T1000 (cell line): ENCODE measurements at regions not wholly inside any gene's neighbourhood (a gene's known extent, or its start where the extent isn't known, plus 50 kb on each side); places are given as distances from the start of the nearest gene placed in this dataset.

ENCODE experiments used
- DNase-seq: peaks from one replicate; lab custom pipeline; 2025; ENCODE audit warnings: mixed read lengths; lab: John Stamatoyannopoulos, UW

DNA sequence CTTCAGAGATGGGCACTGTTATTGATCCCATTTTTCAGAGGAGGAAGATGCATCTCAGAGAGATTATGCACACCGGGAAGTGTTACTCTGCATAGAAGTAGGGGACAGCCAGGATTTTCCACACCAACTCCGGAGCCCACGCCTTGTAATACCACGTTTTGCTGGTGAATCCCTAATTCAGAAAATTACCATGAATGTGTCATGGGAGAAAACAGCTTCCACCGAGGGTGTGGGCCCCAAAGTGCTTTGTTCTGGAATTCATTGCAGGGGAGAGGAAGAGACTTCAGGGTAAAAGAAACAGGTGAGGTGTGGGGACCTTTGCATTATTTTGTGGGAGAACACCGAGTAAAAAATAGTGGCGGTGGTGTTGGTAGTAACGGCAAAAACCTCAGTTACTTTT, 1051.4 kb upstream of the RBFOX1 start:
- no peak for DNase-seq

DNA sequence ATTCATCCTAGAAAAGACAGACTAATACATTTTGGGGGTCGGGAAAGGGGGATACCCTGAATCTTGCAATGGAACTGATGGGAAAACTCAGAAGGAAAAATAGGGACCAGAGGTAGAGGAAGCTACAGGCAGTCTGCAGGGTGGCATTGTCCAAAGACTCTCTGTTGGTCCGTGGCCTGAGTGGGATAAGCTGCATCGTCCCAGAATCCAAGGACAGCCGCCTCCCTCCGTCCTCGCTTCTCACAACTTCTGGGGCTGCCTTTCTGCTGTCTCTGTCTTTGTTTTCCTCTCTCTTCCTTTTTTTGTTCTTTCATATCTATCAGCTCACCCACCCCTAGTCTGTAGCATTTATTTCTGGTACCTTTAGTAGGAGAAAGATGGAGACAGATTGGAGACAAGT, 1052.6 kb upstream of the RBFOX1 start:
- DNase-seq, result no peak

DNA sequence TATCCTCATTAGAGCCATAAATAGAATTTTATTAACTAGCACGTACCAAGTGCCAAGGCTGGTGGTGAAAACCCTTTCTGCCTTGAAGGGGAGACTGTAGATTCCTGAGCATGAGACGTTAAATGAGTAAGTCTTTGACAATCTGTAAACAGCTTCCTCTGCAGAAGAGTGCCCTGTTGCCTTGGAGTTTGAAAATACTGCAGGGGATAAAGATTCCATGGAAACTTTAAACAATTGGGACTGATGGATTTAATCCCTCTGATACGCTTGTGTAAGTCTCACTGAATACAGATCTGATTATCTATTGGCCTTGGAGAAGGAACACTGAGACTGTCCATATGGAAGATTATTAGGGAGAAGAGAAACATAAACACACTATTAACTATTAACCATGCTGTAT, 1053.4 kb upstream of the RBFOX1 start:
- no peak for DNase-seq

DNA sequence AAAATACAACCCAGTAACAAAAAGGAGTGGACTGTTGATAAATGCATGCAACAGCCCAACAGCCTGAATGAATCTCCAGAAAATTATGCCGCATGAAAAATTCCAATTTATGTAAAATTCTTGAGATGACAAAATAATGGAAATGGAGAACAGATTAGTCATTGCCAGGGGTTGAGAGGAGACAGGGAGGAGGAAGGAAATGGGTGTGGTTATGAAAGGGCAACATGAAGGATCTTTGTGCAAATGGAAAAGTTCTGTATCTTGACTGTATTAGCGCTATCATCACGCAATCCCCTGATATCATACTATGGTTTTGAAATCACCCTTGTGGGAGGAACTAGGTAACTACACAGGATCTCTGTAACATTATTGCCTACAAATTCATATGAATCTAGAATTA, 1058.3 kb upstream of the RBFOX1 start:
- no peak for DNase-seq

DNA sequence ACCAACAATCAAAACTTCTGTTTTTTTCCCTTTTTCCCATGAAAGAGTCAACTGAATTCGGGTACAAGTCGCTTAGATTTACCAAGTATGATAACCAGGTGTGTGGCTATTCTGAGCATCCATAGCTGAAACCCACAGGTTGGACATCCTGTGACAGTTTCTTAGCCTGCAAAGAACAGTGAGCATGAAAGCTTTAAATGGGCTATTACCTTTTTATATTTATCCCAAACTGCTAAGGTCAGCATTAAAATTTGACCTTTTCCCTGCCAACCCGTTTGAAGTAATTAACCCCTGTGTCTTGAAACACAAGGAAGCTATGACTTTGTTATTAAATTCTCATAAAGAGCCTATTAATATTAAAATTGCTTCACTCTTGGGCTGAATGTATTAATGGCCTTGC, 1065.0 kb upstream of the RBFOX1 start:
- DNase-seq, result no peak

DNA sequence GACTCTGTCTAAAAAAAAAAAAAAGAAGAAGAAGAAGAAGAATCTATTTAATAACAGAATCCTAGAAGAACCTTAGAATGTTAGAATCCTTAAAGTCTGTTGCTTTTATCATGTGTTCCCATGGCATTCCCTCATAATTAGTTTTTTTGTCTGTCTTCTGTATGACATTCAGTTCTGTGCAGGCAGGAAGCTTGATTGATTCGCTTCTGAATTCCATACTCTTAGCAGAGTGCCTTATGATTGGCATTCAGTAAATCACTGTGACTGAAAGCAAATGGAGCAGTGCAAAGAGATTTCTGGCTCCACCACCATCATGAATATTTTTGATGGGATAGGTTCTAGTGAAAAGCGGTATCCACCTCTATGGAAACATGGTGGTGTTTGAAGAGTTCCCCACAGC, 1065.9 kb upstream of the RBFOX1 start:
- no peak for DNase-seq

DNA sequence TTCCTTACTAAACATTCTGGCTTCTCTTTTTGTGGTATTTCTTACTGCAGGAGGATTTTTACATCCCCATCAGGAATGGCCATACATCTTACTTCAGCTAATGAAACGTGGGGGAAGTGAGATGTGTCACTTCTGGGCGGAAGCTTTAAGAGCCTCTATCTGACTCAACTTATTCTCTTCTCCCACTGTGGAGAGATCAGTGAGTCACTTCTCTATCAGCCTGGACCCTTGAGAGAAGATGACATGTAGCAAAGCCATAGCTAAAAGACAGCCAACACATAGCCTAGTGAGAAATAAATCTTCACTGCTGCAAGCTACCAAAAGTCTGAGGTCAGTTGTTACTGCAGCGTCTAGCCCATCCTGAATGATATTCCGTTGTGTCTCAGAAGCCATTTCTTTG, 1066.7 kb upstream of the RBFOX1 start:
- DNase-seq, result no peak

DNA sequence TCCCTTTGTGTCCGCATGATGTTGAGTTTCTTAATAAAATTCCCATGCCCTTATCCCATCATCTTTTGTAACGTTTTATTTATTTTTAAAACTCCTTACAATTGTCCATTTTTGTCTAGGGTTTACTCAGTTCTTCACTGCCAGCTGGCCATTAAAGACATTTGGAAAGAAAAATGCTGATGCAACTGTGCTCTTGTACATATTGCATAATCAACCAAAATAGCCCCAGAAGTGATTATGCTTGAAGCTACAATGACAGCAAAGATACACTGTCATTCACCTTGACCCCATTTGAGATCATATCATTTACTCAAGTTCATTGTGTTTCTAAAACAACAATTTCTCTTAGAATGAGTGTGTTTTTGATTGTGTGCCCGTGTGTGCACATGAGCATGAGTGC, 1074.6 kb upstream of the RBFOX1 start:
- DNase-seq, result no peak

DNA sequence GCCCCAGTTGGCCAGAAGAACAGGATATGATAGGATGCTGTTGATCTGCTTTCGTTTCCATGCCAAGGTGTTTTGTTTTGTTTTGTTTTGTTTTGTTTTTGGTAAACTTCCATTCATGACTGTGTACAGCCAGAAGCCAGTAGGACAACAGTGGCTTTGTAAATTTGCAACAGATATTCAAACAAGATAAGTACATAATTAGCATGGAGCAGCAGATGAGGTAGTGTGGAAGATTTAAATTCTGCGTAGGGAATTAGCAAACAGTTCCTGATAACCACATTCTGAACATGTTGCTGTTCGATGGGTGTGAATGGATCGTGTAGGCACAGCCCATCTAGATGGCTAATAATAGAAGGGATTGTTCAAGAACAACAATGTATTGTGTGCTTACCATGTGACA, 1080.1 kb upstream of the RBFOX1 start:
- DNase-seq, result no peak

DNA sequence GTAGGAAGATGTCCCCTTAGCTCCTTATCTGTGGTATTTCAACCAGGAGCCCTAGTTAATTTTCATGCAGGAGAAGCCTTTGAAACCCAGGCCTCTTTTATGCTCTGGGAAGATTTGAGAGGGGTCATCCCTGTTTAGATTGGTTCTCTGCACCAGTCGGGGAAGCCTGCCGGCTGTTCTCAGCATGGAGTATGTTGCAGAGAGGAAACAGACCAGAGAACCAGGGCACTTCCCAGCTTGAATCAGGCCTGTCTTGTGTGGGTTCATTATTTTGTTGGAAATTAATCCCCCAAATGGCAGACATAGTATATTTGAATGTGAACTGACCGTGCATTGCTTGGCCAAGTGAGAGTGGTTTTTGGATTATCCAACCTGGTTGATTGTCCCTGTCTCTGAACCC, 1082.1 kb upstream of the RBFOX1 start:
- DNase-seq, result no peak

DNA sequence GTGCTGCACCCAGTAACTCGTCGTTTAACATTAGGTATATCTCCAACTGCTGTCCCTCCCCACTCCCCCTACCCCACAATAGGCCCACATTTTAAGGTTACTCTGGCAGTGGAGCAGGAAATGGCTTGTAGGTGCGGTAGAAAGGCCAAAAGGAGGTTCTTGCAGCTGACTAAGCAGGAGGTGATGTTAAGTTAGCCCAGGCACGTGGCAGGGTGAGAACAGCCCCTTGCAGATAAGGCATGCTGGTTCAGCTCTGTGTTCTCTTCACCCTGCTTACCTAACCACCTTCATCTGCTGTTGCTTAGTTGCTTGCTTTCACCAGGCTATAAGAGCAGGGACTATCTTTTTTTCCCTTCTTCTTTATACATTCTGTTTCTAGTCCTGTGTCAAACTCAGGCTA, 1082.8 kb upstream of the RBFOX1 start:
- no peak for DNase-seq

DNA sequence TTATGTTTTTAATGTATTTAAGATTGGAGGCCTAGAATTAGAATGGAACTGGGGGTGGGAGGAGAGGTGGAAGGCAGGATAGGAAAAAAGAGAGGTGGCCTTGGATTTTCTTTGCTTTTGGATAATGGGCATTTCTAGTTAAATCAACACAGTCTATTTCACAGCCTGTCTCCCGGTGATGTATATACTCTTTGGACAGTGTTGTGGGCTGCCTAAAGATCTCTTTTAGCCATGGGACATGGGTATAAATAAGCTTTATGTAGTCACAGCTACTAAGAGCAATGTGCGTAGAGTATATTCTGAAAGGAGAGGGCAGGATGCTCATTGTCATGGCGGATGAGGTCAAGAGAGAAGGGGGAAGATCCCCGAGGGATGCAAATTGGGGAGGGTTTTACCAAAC, 1084.4 kb upstream of the RBFOX1 start:
- no peak for DNase-seq

DNA sequence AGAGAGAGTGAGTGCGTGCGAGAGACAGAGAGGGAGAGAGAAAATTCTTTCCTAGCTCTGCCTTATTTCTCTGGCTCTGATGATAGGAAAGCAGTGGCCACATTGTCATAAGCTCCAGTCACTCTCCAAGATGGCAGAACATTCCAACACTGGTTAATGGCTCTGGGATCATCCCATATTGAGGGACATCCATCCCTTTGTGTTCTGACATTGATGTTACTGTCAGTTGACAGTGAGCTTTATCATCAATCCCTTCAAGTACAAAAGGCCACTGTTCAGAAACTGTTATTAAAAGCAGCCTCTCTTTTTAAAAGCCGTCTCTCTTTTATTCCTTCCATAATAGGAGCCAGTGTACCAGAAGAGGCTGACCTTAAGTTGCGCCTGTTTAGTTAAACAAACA, 1084.9 kb upstream of the RBFOX1 start:
- DNase-seq, result no peak

DNA sequence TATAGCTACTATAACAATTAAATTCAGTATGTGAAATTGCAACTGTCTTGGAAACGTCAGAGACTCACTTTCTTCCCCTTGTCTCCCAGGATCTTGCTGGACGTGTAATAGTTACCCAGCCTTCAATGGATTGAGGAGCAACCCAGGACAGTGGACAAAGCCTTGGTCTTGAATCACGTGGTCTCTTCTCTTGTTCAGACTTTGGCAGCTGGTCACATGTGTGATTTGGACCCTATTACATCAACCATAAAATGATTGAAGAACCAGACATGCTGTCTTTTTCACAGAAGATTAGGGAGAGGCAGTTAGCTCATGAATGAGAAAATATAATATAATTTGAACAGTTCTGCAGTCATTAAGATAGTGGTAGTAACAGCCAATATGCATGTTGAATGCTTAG, 1085.5 kb upstream of the RBFOX1 start:
- no peak for DNase-seq

DNA sequence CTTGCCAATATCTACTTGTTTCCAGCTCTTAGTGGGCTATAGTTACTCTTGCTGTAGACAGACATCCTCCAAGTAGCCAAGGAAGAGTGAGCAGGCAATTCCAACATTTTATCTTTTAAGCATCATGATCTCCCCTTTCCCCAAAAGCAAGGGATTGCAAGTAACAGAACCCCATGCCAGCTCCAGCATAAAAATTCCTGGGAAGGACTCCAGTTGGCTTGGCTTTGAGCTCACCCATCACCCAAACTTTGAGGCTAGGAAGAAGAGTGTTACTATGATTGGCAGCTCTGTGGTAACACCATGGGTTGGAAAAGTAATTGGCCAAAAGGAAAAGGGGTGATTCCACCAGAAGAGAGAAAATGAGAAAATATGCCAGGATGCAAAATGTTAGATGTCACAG, 1086.4 kb upstream of the RBFOX1 start:
- no peak for DNase-seq

DNA sequence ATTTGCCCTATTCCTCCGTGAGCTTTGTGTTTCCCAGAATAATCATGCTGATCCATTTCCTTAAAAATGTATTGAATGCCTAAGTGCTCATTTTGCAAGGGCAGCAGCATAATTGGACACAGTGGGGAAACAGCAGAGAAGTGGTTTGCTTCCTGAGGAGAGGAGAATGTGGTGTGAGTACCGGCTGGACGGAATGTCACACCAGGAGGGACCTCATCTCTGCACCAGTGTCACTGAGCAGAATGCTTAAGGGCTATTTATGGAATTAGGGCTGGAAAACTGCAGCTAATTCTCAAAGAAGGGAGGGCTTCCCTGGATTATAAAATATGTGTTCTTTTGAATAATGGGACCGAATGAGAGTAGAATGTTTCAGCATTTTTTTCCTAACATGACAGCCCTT, 1100.6 kb upstream of the RBFOX1 start:
- no peak for DNase-seq

DNA sequence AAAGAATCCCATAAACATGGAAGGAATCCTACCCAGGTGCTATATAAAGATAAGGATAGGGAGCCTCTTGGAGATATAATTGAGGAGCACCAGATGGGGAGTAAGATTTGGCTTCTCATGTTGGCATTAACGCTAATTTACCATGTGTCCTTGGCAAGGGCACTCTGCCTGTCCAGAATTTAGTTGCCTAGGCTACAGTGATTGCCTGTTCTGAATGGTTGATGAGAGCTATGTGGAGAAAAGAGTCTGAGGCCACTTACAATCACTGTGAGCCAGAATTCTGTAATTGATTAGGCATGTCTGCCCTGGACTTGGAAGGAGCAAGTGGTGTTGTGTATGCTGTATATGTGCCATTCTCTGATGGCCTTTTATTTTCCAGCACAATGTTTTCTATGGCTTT, 1101.2 kb upstream of the RBFOX1 start:
- DNase-seq, result no peak

DNA sequence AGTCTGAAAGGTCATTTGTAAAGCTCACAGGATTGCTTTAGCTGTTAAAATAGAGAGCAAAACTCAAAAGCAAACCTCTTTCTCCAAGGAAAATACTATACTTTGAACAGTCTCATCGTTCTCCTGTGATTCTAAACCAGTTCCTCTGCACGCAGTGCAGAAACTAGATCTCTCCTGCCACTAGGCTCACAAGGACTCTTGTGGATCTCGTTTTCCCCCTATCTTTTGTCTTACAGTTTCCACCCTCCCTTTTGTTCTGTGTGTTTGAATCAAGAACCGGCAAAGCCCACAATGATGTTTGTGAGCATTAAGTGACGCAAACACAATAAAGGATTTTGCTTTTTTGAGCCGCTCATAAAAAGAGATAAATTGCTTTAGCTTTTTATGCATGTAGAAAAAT, 1103.5 kb upstream of the RBFOX1 start:
- DNase-seq, result no peak

DNA sequence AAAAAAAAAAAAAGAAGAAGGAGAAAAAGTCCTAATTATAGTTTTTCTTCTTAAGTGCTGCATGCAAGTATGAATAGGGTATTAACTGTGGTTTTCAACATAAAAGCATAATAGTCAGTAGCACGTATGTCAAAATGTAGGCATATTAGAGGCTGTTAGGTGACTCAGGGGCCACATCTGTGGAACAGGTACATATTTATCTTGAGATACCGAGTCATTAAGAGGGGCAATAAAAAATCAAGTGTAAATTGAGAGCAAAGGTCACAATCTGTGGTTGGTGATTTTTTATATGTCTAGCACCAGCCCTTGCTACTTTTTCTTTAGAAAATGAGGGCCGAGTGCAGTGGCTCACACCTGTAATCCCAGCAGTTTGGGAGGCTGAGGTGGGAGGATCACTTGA, 1113.8 kb upstream of the RBFOX1 start:
- DNase-seq, result no peak

DNA sequence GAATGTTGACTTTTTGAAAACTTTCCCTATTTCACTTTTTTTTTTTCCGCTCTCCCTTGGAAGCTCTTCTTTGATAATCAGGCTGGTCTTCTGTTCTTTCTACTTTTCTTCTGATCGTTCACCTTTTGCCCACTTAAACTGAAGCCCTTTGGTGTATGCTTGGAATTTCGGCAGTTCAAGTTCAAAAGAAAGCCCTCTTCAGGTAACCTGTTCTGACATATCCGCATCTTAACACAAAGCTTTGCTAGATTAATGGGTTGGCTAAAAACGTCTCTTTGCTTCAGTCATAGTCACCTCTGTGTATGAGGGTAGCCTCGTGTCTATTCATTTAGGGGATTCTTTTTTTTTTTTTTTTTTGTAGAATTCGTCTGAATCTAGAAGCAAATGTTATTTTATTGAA, 1115.8 kb upstream of the RBFOX1 start:
- no peak for DNase-seq

DNA sequence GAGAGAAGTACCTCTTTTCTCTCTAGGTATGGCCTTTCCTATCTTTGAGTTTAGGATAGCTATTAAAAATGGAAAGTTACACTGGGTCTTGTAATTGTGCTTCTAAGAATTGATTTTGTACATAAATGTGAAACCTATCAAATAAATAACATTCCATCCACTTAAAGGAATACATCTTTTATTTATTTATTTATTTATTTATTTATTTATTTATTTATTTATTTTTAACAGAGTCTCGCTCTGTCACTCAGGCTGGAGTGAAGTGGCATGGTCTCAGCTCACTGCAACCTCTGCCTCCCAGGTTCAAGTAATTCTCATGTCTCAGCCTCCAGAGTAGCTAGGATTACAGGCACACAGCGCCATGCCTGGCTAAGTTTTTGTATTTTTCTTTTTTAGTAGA, 1114.0 kb upstream of the EEF2KMT start:
- no peak for DNase-seq

DNA sequence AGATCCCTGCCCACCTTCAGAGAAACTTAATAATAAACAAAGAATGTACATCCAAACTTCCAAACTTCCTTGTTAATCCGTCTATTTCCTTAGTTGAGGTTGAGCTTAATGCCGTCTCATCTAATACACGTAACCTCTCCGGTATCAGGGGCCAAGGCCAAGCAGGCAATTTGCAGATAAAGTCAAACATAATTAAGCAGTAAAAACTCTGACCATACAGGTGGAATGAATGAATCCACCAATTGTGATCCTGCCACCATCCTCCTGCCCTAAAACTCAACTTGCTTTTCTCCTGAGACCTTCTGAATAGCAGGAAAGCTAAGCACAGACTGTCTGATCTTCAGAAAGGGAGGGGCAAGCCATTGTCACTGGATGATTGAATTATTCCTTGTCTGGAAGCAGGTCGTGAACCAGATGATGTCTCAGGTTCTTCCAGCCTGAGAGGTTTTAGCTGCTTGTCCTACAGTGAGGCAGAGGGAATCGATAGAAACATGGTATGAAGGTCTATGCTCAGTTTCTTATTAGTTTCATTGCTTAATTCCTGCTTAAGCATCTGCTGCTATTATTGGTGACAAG, 1111.8 kb upstream of the EEF2KMT start:
- DNase-seq, result no peak

DNA sequence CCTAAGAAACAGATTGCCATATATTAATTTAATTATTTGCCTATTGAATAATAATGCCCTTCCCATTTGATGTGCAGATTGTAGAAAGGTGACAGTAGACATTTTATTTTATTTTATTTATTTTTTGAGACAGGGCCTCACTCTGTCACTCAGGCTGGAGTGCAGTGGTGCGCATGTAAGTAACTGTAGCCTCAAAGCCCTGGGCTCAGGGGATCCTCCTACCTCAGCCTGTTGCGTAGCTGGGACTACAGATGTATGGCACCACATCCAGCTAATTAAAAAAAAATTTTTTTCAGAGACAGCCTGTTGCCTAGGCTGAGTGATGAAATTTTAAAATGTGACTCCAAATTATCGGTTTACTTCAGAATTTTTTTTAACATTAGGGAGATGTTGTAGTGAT, 1110.0 kb upstream of the EEF2KMT start:
- DNase-seq, result no peak

DNA sequence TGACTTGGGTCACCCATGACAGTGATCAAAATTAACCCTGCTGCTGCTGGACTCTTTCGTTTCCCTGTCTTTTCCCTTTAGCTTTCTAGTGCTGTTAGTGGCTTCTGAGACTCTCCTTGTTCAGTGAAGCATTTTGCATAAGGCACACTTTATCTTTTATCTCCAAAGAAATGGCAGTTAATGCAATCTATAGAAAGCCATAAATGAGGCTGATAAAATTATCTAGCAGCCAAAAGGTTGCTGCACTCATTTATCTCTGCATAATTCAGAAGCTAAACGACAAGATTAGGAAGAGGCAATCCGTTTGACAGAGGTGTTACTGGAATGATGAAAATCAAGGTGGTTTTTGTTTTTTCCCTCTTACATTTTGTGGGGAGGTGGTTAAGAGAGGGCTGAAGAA, 1109.5 kb upstream of the EEF2KMT start:
- DNase-seq, result no peak

DNA sequence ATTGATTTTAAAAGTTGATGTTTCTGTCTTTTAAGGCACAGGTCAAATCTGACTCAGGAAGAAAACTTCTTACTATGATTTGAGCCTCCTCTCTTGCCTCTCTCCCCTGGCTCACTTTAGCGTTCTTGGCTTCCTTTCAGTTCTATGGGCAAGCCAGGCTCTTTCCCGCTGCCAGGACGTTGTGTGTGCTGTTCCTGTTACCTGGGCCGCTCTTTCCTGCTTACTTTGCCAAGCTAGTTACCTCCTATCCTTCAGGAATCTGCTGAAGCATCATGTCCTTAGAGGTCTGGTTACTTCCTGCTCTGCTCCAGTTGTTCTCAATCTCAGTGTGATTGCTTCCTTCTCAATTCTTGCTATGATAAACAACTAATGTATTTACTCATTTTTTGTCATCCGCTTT, 1108.5 kb upstream of the EEF2KMT start:
- DNase-seq, result no peak
